NCI-H2227 (cell line): ENCODE measurements at regions not wholly inside any gene's neighbourhood (a gene's known extent, or its start where the extent isn't known, plus 50 kb on each side); places are given as distances from the start of the nearest gene placed in this dataset.
"Not testable (repeated sequence)": the region's sequence is repeated elsewhere in the genome, so short reads cannot be mapped to it uniquely, and the experiment has no call there.

ENCODE experiments used
- DNase-seq: peaks from one replicate; lab custom pipeline; 2025; ENCODE audit not compliant: unreplicated experiment; lab: John Stamatoyannopoulos, UW

DNA sequence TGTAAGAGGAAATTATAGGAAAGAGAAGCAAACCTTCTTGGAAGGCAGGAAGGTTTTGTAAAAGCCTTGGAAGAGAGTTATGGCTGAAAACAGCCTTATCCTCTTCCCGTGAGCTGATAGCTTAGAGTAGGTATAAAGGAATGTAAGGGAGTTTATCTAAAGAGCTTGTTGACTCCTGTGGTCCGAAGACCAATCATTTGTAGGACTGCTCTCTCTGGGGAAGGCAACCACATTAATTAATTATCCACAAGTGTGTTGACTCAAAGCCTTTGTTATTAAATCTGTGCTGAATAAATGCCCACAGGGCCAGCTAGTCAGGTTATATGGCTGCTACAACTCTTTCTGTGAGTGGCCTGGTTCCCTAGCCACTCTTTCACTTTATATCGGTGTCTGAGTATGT is 452.1 kb upstream of the RASGRP1 start:
- DNase-seq: no peak

DNA sequence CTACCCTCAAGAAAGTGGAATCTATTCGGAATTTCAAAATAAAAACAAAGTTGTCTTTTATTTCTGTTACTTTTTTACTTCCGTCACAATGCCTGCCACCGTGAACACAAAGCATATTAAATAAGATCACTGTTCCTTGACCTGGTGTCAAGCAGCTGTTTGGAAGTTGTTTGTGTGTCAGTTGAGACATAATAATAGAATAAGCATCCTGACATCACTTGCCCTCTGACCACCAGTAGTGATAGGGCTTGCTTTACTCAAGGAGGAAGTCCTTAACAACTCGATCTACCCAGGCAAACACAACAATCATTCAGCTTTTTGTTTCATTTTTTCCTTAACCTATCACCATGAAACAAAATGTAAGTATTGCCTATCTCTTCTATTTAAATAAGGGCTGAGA is 454.4 kb upstream of the RASGRP1 start:
- no peak for DNase-seq

DNA sequence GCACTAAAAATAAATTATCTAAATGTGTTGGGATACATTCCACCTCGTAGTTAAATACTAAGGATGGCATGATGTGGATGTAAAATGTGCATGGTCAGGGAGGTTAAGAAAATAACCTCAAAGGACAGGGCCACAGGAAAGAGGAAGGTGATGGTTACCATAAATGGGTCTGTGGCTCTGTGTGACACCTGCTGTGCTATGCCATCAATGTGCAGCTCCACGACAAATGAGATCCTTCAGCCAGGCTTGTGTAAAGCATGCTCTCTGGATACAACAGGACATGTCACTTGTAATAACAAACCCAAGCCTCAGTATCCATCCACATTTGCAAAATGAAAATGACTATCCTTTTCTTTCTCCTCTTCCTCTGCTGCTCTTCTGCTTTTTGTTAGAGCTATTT is 456.7 kb upstream of the RASGRP1 start:
- DNase-seq: no peak

DNA sequence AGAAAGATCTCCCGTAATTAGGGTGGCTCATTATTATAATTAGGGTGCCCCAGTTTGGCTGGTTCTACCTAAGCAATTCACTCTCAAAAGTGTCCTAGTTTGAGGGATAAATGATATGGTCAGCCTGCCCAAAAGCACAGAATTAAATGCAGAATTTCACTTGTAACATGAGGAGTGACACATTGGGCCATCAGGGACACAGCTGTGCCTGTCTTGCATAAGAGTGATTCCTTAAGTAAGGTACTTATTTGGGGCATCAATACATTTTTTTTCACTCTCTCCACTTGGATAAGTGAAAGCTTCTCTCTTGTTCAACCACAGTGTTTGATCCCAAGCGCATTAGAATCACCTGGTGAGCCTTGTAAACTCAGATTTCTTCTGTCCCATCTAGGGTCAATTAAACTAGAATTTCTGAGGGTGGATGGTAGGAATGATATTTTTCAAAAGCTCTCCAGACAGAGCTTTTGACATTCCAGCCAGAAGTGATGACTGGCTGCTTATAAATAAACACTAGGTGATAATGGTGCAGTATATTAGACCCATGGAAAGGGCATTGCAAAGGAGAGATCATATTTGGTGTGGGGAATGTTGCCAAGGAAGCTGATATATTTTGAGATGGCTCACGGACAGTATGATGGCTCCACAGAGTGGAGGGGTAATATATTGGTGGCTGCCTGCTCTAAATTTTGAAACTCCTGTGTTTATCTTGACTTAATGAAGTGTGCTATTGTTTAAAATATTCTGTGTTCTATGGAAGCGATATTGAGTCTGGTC is 458.1 kb upstream of the RASGRP1 start:
- no peak for DNase-seq

DNA sequence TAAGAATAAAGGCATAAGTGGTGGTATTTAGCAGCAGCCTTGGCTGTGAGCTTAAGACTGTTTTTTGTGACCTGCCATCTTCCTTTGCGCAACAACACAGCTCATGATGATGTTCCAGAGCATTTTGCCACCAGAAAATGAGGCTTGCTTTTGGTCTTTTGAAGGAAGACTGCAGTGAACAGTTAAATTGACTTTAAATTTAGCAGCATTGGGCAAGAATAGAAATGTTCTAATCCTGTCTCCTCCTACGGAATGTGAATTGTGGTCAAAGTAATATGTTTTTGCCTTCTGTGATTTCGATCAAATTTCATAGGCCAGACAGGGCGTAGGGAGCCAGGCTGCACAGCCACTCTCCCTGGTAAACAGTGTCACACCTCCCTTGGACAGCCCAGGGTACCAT is 460.7 kb upstream of the RASGRP1 start:
- DNase-seq: no peak

DNA sequence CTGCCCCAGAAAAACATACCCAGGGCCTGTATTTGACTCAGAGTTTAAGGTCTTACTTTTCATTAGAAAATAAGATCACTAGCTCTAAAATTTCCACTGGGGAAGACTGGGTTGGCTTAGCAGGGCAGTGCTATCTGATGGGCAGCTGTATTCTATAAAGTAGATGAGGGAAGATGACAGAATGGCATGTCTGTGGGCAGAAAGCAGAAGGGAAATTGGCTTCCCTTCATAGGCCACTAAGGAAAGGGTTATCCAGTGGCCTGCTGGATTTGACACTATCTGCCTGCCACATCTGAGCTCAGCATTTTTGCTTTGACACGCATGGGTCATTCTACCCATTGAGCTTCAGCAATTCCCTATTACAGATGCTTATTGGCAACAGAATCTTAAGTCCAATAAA is 461.3 kb upstream of the RASGRP1 start:
- no peak for DNase-seq

DNA sequence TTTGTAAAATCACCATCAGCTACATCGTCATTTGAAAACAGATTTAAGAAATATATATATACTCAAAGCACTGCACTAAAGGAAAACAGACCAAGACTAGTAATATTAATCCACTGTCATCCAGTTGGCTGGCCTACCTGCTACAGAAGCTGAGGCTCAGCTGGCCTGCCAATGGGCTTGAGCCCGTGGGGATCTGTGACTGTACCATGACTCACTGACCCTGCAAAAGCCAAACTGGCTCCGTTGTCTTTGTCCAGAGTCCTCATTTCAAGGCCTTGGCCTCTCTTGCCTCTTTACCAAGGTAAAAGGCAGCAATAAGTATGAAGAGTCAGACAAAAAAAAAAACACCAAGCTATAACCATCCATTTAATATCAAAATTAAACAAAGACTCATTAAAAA is 463.5 kb upstream of the RASGRP1 start:
- DNase-seq: no peak

DNA sequence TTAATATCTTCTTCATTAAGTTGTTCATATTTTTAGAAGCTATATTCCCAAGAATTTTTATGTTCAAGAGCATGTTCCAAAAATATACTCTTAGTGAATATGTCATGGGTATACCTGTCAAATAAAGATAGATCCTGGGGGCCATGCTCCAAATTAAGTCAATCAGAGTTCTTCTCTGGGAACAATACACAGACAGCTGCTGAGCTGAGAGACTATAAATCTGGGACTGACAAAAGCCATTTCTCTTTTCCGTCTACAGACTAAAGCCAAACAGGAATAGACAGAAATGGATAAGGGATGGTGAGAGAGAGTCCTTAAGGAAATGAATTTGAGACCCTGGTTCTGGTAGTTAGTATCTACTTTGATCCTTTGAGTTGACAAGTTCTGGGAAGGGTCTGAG is 465.1 kb upstream of the RASGRP1 start:
- DNase-seq: no peak

DNA sequence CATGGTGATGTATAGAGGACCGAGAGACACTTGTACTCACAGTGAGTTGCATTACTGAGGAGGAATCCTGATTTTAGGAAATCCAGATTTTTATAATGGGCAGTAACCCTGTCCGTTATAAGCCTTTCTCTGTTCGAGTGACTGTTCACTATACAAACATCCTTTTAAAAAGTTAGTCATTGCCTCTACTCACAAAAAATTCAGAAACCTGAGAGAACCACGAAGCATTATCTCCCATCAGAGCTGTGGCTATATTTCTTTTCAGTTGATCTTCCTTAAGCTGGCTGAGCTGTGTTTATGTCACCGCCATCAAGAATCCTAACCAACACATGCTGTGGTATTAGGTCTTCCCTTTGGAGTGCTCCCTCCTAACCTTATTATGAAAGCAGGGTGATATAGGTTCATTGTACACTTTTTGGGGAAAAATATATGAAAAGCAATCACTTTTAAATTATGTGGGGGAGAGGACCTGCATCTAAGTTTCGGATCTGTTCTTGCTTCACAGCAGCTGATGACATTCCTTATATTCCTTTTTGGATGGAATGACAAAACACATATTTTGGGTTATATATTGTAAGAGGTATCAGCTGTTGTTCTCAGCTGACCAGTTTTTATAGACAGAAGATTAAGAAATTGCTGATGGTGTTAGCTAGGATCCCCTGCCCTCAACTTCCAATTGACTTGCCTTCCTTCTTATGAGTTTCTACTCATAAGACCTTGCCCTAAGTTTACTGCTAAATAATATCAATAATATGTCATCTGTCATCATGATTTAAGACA is 465.9 kb upstream of the RASGRP1 start:
- DNase-seq: no peak

DNA sequence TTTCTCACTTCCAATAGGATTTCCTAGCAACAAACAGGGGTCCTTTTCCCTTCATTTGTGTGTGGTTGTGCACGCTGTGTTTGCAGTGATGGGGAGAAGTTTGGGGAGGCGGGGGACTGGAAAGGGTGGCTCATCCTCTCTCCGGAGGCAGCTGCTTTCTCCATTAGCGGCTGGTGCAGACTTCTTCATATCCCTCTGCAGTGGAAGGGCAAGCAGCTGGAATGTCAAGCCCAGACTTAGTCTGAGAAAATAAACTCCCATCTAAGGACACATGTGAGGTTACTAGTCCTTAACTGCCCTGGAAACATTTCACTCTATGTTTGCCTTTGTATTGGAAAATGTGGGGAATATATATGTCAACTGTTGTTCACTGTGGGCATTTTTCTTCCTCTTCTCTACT is 467.0 kb upstream of the RASGRP1 start:
- DNase-seq: no peak

DNA sequence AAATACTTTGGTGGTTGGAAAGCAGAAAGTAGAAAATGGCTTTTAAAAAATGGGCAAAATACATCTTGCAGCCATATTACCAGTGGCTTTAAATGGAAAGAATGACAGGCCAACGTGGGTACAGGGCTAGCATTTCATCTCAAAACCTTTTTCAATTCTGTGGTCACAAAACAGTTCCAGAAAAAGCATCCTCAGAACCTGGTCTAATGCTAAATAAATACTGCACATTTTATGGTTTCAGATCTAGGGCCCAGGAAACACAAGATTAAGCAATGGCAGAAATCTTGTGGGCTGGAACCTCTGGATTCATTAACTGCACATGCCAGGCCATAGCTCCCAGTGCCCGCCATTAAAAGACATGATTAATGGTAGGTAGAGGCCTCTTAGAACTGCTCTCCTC is 470.2 kb upstream of the RASGRP1 start:
- DNase-seq: no peak

DNA sequence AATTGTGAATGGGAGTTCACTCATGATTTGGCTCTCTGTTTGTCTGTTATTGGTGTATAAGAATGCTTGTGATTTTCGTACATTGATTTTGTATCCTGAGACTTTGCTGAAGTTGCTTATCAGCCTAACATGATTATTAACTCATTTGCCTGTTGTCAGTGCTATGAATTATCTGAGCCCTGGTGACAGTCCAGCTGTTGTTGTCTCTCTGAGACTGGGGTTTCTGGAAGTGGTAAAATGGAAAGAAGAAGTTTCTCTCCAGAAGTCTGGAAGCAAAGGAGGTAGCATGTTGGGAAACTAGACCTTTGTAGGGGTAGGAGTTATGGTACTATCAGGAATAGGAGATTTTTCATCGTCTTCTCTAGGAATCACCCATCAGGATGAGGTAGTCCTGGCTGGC is 473.0 kb upstream of the RASGRP1 start:
- not testable (repeated sequence) for DNase-seq

DNA sequence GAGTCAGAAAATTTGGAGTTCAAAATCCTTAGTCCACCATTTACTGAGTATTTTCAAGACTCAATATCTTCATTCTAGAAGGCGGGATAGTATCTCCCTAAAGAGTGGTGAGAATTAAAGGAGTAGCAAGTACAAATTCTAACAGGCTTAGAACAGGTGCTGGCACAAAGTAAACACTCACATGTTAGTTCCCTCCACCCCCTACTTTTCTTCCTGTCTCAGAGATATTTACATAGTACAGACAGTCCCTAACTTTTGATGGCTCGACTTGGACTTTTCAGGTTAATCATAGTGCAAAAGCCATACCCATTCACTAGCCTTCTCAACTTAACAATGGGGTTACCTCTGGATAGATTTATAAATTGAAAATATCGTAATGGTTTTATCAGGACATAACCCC is 476.2 kb upstream of the RASGRP1 start:
- DNase-seq: no peak

DNA sequence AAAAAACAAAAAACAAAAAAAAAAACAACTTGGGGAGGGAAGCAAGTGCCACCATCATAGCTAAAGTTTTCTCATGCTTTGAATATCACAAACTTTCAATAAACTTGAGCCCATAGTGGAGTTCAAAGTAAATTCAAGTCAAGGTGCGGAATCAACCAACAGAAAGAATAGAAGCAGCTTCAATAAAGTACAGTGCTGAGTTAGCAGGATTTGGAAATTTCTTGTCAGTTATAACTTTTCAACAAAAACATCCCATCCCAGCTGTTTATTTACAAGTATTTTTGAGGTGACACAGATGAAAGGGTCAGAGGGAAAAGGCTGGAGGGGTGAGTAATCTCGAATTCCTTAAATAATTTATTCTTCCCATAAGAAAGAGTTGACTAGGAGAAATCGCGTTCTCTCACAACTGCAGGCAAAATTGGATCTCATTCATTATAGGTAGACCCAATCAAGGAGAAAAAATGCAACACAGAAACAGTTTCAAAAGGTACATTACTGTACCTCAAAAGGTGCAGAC is 477.4 kb upstream of the RASGRP1 start:
- DNase-seq: no peak

DNA sequence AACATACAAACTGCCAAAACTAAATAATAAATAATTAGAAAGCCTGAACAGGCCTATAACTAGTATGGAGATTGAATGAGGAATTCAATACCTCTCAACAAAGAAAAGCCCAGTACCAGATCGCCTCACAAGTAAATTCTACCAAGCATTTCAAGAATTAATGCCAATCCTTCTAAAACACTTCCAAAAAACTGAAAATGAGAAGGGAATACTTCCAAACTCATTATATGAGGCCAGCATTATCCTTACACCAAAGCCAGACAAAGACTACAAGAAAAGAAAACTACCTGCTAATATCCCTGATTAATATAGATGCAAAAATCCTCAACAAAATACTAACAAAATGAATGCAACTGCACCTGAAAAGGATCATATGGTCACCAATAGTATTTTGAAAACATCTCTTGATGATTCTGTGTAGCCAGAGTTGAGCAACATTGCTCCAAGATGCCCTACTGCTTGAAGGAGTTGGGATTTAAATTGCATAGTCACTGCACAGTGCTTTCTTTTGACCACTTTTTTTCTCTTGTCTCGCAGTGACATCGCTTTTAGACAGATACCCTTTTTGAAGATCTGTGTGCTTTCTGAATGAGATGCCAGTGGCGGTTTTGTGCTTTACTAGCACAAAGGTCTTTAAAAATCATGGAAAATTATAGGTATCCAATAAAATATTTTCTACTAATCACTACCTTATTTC is 487.2 kb upstream of the RASGRP1 start:
- no peak for DNase-seq

DNA sequence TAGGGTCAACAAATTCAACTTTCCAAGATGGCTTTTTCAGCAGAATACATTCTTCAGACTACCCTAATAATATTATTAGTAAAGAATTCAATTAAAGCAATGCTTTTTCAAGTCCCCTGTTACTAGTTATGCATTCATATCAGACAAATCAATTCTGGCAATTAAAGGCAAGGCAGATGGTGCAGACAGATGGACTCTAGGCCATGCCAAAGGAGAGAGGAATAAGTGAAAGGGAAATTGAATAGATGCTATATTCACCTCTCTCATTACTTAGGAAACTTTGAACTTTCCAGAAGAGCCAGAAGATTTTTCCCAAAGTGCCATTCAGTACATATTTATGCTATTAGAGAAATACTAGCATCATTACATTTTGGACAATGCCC is 487.7 kb upstream of the RASGRP1 start:
- no peak for DNase-seq

DNA sequence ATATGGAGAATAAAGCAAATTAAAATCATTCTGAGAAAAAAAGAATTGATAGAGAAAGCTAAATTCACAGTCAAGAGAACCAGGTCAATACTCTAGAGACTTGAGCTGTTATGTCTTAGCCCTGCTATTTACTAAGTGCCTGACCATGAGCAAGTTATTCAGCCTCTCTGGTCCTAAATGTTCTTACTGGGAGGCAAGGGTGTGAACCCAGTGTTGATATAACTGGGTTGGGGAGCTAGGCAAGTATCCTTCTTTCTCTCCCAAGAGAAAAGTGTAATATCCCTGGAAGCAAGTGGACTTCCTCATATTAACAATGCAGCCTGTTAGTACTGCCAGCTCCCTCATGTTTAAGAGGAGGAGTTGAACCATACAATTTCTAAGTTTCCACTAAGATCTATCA is 488.9 kb upstream of the RASGRP1 start:
- no peak for DNase-seq

DNA sequence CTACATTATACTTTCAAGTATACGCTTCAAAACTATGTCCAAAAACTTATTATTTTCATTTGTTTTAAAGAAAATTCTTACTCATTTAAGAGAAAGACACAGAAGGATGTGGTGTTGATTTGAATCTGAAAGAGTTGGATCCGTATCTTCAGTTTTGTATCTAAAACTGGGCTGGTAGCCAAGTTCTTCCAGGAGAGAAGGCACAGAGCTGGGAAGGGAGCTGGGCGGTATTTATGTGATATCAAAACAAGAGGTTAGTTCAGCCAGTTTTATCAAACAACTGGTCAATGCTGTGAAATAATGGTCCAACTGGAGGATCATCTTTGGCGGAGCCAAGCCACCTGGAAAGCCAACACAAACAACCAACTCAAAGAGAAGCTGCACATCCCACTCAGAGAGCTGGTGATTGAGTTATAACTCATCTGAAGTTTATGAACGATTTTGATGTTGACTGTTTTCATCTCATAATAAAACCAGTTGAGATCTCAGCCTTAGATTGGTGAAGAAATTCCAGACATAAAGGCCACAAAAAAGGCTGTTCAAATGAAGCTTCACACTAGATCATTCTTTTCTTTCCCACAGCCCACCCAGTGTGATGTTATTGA is 489.6 kb upstream of the RASGRP1 start:
- no peak for DNase-seq

DNA sequence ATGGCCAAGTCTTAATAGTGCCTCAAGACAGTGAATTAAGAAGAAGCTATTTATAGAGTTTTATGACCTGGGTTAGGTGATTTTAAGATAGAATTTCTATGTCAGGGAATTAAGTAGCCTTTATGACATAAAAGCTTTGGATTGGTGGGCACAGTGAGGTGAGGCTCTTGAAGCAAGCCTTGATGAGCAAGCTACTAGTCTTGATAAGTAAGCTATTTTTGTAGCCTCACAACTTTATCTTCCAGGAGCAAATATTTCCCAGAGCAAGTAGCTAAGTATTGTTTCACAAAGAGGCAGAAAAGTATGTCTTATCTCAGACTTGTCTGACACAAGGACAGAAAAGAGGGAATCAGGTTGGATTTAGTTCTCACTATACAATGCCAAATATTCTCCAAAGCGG is 491.7 kb upstream of the RASGRP1 start:
- no peak for DNase-seq

DNA sequence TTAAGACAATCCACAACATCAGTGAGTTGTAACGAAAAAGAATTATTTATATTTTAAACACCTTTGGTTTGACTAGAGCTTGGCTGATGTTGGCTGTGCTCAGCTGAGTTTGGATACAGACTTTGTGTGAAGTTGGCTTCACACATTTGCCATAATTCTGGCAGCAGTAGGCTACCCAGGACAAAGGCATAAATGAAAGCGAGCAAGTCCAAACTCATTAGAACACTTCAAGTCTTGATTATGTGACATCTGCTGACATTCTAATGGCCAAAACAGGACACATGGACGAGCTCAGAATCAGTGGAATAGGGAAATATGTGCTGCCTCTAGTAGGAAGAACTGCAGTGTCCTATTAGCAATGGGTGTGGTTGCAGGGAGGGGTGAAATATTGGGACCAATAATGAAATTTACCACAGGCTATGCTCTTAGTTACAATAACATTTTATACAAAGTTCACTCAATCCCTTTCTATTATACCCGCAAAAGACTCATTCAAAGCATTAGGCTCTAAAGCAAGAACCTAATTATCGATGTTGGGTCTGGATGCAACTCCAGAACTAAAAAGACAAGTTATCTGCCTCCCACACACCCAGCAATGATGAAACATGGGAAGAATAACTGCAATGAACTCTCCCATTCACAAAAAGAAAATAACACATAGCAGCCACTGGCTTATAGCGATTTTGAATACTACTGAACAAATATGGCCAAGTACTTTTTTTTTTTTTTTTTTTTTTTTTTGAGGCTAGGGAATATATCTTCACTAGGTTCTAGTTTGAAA is 493.9 kb upstream of the RASGRP1 start:
- no peak for DNase-seq

DNA sequence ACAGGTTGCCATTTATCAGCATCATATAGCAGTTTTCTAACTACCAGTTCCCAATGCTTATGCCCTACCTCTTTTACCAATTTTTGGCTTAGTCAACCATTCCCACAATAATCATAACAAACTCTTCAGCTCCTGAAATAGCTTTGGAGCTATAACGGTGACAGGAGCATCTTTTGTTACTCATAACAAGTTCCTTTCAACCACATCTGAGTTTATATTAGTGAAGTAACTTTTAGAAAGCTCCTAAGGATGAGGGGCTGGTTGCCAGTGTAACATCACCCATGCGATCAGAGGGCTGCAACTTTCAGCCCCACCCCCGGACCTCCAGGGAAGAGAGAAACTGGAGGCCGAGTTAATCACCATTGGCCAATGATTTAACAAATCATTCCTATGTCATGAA is 495.3 kb upstream of the RASGRP1 start:
- no peak for DNase-seq
